ENCODE measurements at regions not wholly inside any gene's neighbourhood (a gene's known extent, or its start where the extent isn't known, plus 50 kb on each side); places are given as distances from the start of the nearest gene placed in this dataset.

GRCh38 chr4:96786306-96786705 lies 946.4 kb downstream of the PDHA2 start:
- Mint-ChIP-seq H3K4me3 (no peak overlapping the region), H3K9me3 (no peaks in the 10 kb centered on the region), H3K27ac (no peak overlapping the region), H3K4me1 (no peaks in the 10 kb centered on the region), H3K27me3 (no peaks in the 10 kb centered on the region), H3K36me3 (no peaks in the 10 kb centered on the region)
- DNase-seq (no peak), ATAC-seq (ENCODE audit: low read depth) (no peak)
- POLR2A ChIA-PET = no interaction called here

GRCh38 chr4:96787766-96788165 lies 947.9 kb downstream of the PDHA2 start:
- POLR2A ChIA-PET = no interaction called here
- Mint-ChIP-seq H3K27ac (no peak overlapping the region), H3K4me3 (no peak overlapping the region), H3K4me1 (no peaks in the 10 kb centered on the region), H3K36me3 (no peaks in the 10 kb centered on the region), H3K9me3 (no peaks in the 10 kb centered on the region), H3K27me3 (no peaks in the 10 kb centered on the region)
- DNase-seq (no peak), ATAC-seq (ENCODE audit: low read depth) (no peak)

- POLR2A ChIA-PET = no interaction called here
- ATAC-seq (ENCODE audit: low read depth) (no peak), DNase-seq (no peak)
- H3K27ac Mint-ChIP-seq = no peak overlapping the region
- H3K4me1 Mint-ChIP-seq = no peaks in the 10 kb centered on the region
- H3K36me3 Mint-ChIP-seq = no peaks in the 10 kb centered on the region
- H3K9me3 Mint-ChIP-seq = no peaks in the 10 kb centered on the region
- no peaks in the 10 kb centered on the region for H3K27me3 Mint-ChIP-seq
- H3K4me3 Mint-ChIP-seq = no peak overlapping the region
Measured at GRCh38 chr4:96809563-96809962, 969.7 kb downstream of the PDHA2 start.

GRCh38 chr4:96827086-96827485 lies 987.2 kb downstream of the PDHA2 start:
- Mint-ChIP-seq H3K9me3 (peaks cover 2% of the 10 kb centered on the region), H3K36me3 (no peaks in the 10 kb centered on the region), H3K4me1 (no peaks in the 10 kb centered on the region), H3K27me3 (no peaks in the 10 kb centered on the region), H3K27ac (no peak overlapping the region), H3K4me3 (no peak overlapping the region)
- DNase-seq (no peak), ATAC-seq (ENCODE audit: low read depth) (no peak)
- POLR2A ChIA-PET = no interaction called here

GRCh38 chr4:96833831-96834230 lies 993.9 kb downstream of the PDHA2 start:
- H3K4me1 Mint-ChIP-seq = no peaks in the 10 kb centered on the region
- DNase-seq (no peak), ATAC-seq (ENCODE audit: low read depth) (no peak)
- no peaks in the 10 kb centered on the region for H3K36me3 Mint-ChIP-seq
- POLR2A ChIA-PET = no interaction called here
- no peaks in the 10 kb centered on the region for H3K27me3 Mint-ChIP-seq
- no peak overlapping the region for H3K27ac Mint-ChIP-seq
- peaks cover 2% of the 10 kb centered on the region for H3K9me3 Mint-ChIP-seq
- no peak overlapping the region for H3K4me3 Mint-ChIP-seq

GRCh38 chr4:96835991-96836390 lies 996.1 kb downstream of the PDHA2 start:
- no peak overlapping the region for H3K27ac Mint-ChIP-seq
- ATAC-seq (ENCODE audit: low read depth) (no peak), DNase-seq (no peak)
- POLR2A ChIA-PET = no interaction called here
- H3K9me3 Mint-ChIP-seq = no peaks in the 10 kb centered on the region
- H3K4me1 Mint-ChIP-seq = no peaks in the 10 kb centered on the region
- no peaks in the 10 kb centered on the region for H3K27me3 Mint-ChIP-seq
- H3K4me3 Mint-ChIP-seq = no peak overlapping the region
- H3K36me3 Mint-ChIP-seq = no peaks in the 10 kb centered on the region

GRCh38 chr4:96839441-96839840 lies 999.5 kb downstream of the PDHA2 start:
- Mint-ChIP-seq H3K4me3 (no peak overlapping the region), H3K27ac (no peak overlapping the region), H3K4me1 (no peaks in the 10 kb centered on the region), H3K36me3 (no peaks in the 10 kb centered on the region), H3K9me3 (no peaks in the 10 kb centered on the region), H3K27me3 (no peaks in the 10 kb centered on the region)
- DNase-seq (no peak), ATAC-seq (ENCODE audit: low read depth) (no peak)
- POLR2A ChIA-PET = no interaction called here

- DNase-seq (no peak), ATAC-seq (ENCODE audit: low read depth) (no peak)
- no peak overlapping the region for H3K27ac Mint-ChIP-seq
- H3K9me3 Mint-ChIP-seq = no peaks in the 10 kb centered on the region
- H3K36me3 Mint-ChIP-seq = no peaks in the 10 kb centered on the region
- POLR2A ChIA-PET = no interaction called here
- no peaks in the 10 kb centered on the region for H3K4me1 Mint-ChIP-seq
- H3K4me3 Mint-ChIP-seq = no peak overlapping the region
- no peaks in the 10 kb centered on the region for H3K27me3 Mint-ChIP-seq
Measured at GRCh38 chr4:96841801-96842200, 1001.9 kb downstream of the PDHA2 start.

- POLR2A ChIA-PET = no interaction called here
- H3K27ac Mint-ChIP-seq = no peak overlapping the region
- no peaks in the 10 kb centered on the region for H3K36me3 Mint-ChIP-seq
- H3K27me3 Mint-ChIP-seq = no peaks in the 10 kb centered on the region
- DNase-seq (no peak), ATAC-seq (ENCODE audit: low read depth) (no peak)
- no peaks in the 10 kb centered on the region for H3K4me1 Mint-ChIP-seq
- no peaks in the 10 kb centered on the region for H3K9me3 Mint-ChIP-seq
- no peak overlapping the region for H3K4me3 Mint-ChIP-seq
Measured at GRCh38 chr4:96844858-96845490, 1005.1 kb downstream of the PDHA2 start.

- ATAC-seq (ENCODE audit: low read depth) = no peak
- POLR2A ChIA-PET = no interaction called here
- H3K27ac Mint-ChIP-seq = no peak overlapping the region
- H3K36me3 Mint-ChIP-seq = no peaks in the 10 kb centered on the region
- no peak overlapping the region for H3K4me3 Mint-ChIP-seq
- DNase-seq = no peak
- no peaks in the 10 kb centered on the region for H3K9me3 Mint-ChIP-seq
- H3K4me1 Mint-ChIP-seq = no peaks in the 10 kb centered on the region
- H3K27me3 Mint-ChIP-seq = no peaks in the 10 kb centered on the region
Measured at GRCh38 chr4:96845819-96846218, 1005.9 kb downstream of the PDHA2 start.

- ATAC-seq (ENCODE audit: low read depth) = no peak
- POLR2A ChIA-PET = no interaction called here
- Mint-ChIP-seq H3K9me3 (peaks cover 1% of the 10 kb centered on the region), H3K4me3 (no peak overlapping the region), H3K27ac (no peak overlapping the region), H3K36me3 (no peaks in the 10 kb centered on the region), H3K27me3 (no peaks in the 10 kb centered on the region), H3K4me1 (no peaks in the 10 kb centered on the region)
- DNase-seq = no peak
Measured at GRCh38 chr4:96874657-96875056, 1034.8 kb downstream of the PDHA2 start.

GRCh38 chr4:96879527-96879926 lies 1039.6 kb downstream of the PDHA2 start:
- ATAC-seq (ENCODE audit: low read depth) (no peak), DNase-seq (no peak)
- no peak overlapping the region for H3K27ac Mint-ChIP-seq
- no peaks in the 10 kb centered on the region for H3K36me3 Mint-ChIP-seq
- H3K4me1 Mint-ChIP-seq = no peaks in the 10 kb centered on the region
- H3K4me3 Mint-ChIP-seq = no peak overlapping the region
- H3K9me3 Mint-ChIP-seq = peaks cover 1% of the 10 kb centered on the region
- POLR2A ChIA-PET = no interaction called here
- no peaks in the 10 kb centered on the region for H3K27me3 Mint-ChIP-seq

- no peak overlapping the region for H3K4me3 Mint-ChIP-seq
- H3K4me1 Mint-ChIP-seq = no peaks in the 10 kb centered on the region
- H3K36me3 Mint-ChIP-seq = no peaks in the 10 kb centered on the region
- H3K9me3 Mint-ChIP-seq = no peaks in the 10 kb centered on the region
- DNase-seq (no peak), ATAC-seq (ENCODE audit: low read depth) (no peak)
- H3K27ac Mint-ChIP-seq = no peak overlapping the region
- no peaks in the 10 kb centered on the region for H3K27me3 Mint-ChIP-seq
- POLR2A ChIA-PET = no interaction called here
Measured at GRCh38 chr4:96887857-96888256, 1048.0 kb downstream of the PDHA2 start.

- no peak overlapping the region for H3K27ac Mint-ChIP-seq
- POLR2A ChIA-PET = no interaction called here
- no peaks in the 10 kb centered on the region for H3K9me3 Mint-ChIP-seq
- no peaks in the 10 kb centered on the region for H3K4me1 Mint-ChIP-seq
- ATAC-seq (ENCODE audit: low read depth) = no peak
- no peak for DNase-seq
- no peaks in the 10 kb centered on the region for H3K36me3 Mint-ChIP-seq
- H3K4me3 Mint-ChIP-seq = no peak overlapping the region
- H3K27me3 Mint-ChIP-seq = no peaks in the 10 kb centered on the region
Measured at GRCh38 chr4:96894621-96895020, 1054.7 kb downstream of the PDHA2 start.

- no peak for ATAC-seq (ENCODE audit: low read depth)
- no peak for DNase-seq
- H3K36me3 Mint-ChIP-seq = no peaks in the 10 kb centered on the region
- H3K27me3 Mint-ChIP-seq = no peaks in the 10 kb centered on the region
- no peaks in the 10 kb centered on the region for H3K9me3 Mint-ChIP-seq
- no peak overlapping the region for H3K27ac Mint-ChIP-seq
- H3K4me3 Mint-ChIP-seq = no peak overlapping the region
- H3K4me1 Mint-ChIP-seq = no peaks in the 10 kb centered on the region
- POLR2A ChIA-PET = no interaction called here
Measured at GRCh38 chr4:96895826-96896225, 1055.9 kb downstream of the PDHA2 start.

All from activated naive CD8-positive, alpha-beta T cell treated with anti-CD3 and anti-CD28 coated beads, Interleukin-2, amount 10 ng/mL, durations not matched to agents 7 days and 5 days (primary cell).